MM.1S (cell line): ENCODE measurements at regions not wholly inside any gene's neighbourhood (a gene's known extent, or its start where the extent isn't known, plus 50 kb on each side); places are given as distances from the start of the nearest gene placed in this dataset.

Source experiments
- CTCF ChIP-seq: fragments of 300-600 bp; sonication (generic); IDR thresholded peaks from 2 replicates; pipeline ENCODE4 v1.5.1; 2016; ENCODE audit warnings: antibody characterized with exemption, low read length, mixed read lengths
- EZH2 ChIP-seq: fragments of 300-600 bp; sonication (generic); optimal IDR thresholded peaks from 2 replicates; pipeline ENCODE3; 2017; ENCODE audit warnings: low read depth, mild to moderate bottlenecking, antibody characterized with exemption, low read length, mixed read lengths
- EZH2phosphoT487 ChIP-seq: fragments of 300-600 bp; sonication (generic); IDR thresholded peaks from 2 replicates; pipeline ENCODE4 v1.6.1; 2018; ENCODE audit warnings: antibody characterized with exemption, low read length

GRCh38 chr10:53177468-53177867, 404.9 kb upstream of the MBL2 start:
- TF ChIP-seq CTCF: no peak
- TF ChIP-seq EZH2: no peak
- TF ChIP-seq EZH2phosphoT487: no peak
